Mucosa of rectum (tissue), 2 donors: ENCODE measurements at regions not wholly inside any gene's neighbourhood (a gene's known extent, or its start where the extent isn't known, plus 50 kb on each side); places are given as distances from the start of the nearest gene placed in this dataset.

Experiments
- H3K27ac ChIP-seq, 2 donors: one replicate each; pipeline ENCODE4 v1.7.0; 2013; ENCODE audit warnings: inconsistent platforms in 2 of 2, low read depth in 2 of 2, low read length in 2 of 2
- H3K27me3 ChIP-seq, 2 donors: one replicate each; pipeline ENCODE4 v1.7.0; 2013; ENCODE audit warnings: low read length in 2 of 2; ENCODE audit not compliant: control insufficient read depth in 2 of 2, insufficient read depth in 2 of 2
- H3K36me3 ChIP-seq, 2 donors: one replicate each; pipeline ENCODE4 v1.7.0; 2013; ENCODE audit warnings: low read length in 2 of 2; ENCODE audit not compliant: control insufficient read depth in 2 of 2, insufficient read depth in 2 of 2
- H3K4me1 ChIP-seq, 2 donors: one replicate each; pipeline ENCODE4 v1.7.0; 2013; ENCODE audit warnings: low read length in 2 of 2, mild to moderate bottlenecking in 1 of 2; ENCODE audit not compliant: control insufficient read depth in 2 of 2, insufficient read depth in 2 of 2
- H3K4me3 ChIP-seq, 2 donors: one replicate each; pipeline ENCODE4 v1.7.0; 2013; ENCODE audit warnings: low read length in 2 of 2
- H3K9ac ChIP-seq, 2 donors: one replicate each; pipeline ENCODE4 v1.7.0; 2013; ENCODE audit warnings: low read length in 2 of 2, low read depth in 1 of 2, mild to moderate bottlenecking in 1 of 2
- H3K9me3 ChIP-seq, 2 donors: one replicate each; pipeline ENCODE4 v1.7.0; 2013; ENCODE audit warnings: low read length in 2 of 2; ENCODE audit not compliant: control insufficient read depth in 2 of 2
- donor health status: healthy.
- donor health status: Normal muscosa, but diverticular disease.

- Histone ChIP-seq H3K9me3 (no peaks in the 10 kb centered on the region), H3K4me1 (no peaks in the 10 kb centered on the region), H3K9ac (no peak overlapping the region), H3K36me3 (no peaks in the 10 kb centered on the region), H3K27me3 (no peaks in the 10 kb centered on the region), H3K27ac (no peak overlapping the region), H3K4me3 (peak overlapping the region in 1 of 2 donors; percentile 16)
Observed at GRCh38 chr13:33487575-33488243, 202.2 kb upstream of the STARD13 start.

DNA sequence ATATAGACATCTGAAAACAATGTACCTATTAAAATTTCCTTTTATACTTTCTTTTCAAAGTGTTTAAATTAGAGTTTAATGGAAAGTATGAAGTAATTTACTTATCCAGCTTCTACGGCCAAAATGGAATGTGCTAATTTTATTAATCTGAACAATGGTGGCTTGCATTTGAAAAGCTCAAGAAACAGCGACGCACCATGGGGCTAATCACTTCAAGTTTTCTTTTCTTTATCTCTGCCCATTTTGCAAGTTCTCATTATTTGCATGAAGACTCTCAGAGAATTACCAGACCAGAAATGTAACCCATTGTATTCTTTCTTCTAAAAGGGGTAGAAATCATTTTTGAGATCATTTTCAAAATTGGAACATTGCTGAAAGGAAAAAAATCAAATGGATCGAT, 204.0 kb upstream of the STARD13 start:
- Histone ChIP-seq H3K4me1 (no peaks in the 10 kb centered on the region), H3K9ac (no peak overlapping the region), H3K27me3 (no peaks in the 10 kb centered on the region), H3K27ac (no peak overlapping the region), H3K36me3 (no peaks in the 10 kb centered on the region), H3K4me3 (no peak overlapping the region), H3K9me3 (no peaks in the 10 kb centered on the region)

DNA sequence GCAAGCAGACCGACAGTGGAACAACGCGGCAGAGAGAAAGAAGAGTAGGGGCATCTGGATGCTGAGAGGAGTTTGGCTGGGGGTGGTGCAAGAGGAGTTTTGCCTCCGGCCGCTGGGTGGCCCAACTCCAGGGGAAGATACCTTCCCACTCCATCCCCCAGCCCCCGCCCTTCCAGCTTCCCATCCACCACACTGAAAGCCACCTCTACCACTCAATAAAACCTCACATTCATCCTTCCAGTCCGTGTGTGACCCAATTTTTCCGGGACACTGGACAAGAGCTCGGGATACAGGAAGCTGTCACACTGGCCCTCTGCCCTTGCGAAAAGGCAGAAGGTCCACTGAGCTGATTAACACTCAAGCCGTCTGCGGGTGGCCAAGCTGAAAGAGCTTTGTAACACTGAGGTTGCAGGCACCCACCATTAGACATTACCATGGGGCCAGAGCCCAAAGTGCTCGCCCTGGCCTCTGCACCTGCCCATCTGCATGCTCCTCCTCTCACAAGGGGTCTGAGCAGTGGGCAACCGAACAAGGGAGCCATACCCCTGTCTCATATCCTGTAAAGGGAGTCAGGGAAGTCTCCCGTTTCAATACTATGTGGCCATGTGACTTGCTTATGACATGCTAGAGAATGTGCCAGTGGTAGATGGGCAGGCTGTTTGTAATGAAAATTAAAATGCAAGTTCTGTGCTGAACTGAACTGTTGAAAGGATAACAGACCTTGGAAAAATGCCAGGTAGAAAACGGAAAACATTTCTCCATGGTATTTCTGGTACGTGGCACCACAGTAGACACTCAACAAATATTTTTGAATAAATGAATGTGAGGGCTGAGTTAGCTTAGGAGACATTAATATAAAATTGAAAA, 205.1 kb upstream of the STARD13 start:
- no peak overlapping the region for H3K4me3 ChIP-seq
- no peaks in the 10 kb centered on the region for H3K9me3 ChIP-seq
- no peak overlapping the region for H3K9ac ChIP-seq
- H3K27ac ChIP-seq, result no peak overlapping the region
- no peaks in the 10 kb centered on the region for H3K36me3 ChIP-seq
- H3K4me1 ChIP-seq, result no peaks in the 10 kb centered on the region
- H3K27me3 ChIP-seq, result no peaks in the 10 kb centered on the region

GRCh38 chr13:33493672-33494365, 208.3 kb upstream of the STARD13 start:
- Histone ChIP-seq H3K27me3 (no peaks in the 10 kb centered on the region), H3K4me1 (no peaks in the 10 kb centered on the region), H3K9ac (no peak overlapping the region), H3K9me3 (no peaks in the 10 kb centered on the region), H3K36me3 (no peaks in the 10 kb centered on the region), H3K27ac (no peak overlapping the region), H3K4me3 (no peak overlapping the region)

- Histone ChIP-seq H3K9me3 (no peaks in the 10 kb centered on the region), H3K4me3 (no peak overlapping the region), H3K9ac (no peak overlapping the region), H3K36me3 (no peaks in the 10 kb centered on the region), H3K27me3 (no peaks in the 10 kb centered on the region), H3K4me1 (no peaks in the 10 kb centered on the region), H3K27ac (no peak overlapping the region)
Observed at GRCh38 chr13:33494596-33495204, 209.1 kb upstream of the STARD13 start.

DNA sequence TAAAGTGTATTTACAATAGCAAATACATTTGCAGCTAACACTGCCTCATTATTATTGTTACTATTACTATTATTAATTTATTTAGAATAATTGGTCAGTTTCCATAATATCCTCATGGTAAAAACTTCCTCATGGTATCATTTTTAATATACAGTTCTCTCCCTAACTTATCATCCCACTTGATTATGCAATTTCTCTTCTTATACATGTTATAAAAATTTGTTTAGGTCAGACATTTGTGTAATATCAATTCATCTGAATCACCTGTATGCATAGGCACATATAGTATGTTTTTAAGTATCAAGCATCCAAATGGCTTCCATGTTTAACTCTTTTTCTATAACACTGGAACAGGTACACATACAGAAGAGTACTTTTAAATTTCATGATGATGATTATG, 210.8 kb upstream of the STARD13 start:
- no peaks in the 10 kb centered on the region for H3K9me3 ChIP-seq
- H3K9ac ChIP-seq, result no peak overlapping the region
- no peak overlapping the region for H3K27ac ChIP-seq
- H3K36me3 ChIP-seq, result no peaks in the 10 kb centered on the region
- no peaks in the 10 kb centered on the region for H3K27me3 ChIP-seq
- H3K4me3 ChIP-seq, result no peak overlapping the region
- no peaks in the 10 kb centered on the region for H3K4me1 ChIP-seq

DNA sequence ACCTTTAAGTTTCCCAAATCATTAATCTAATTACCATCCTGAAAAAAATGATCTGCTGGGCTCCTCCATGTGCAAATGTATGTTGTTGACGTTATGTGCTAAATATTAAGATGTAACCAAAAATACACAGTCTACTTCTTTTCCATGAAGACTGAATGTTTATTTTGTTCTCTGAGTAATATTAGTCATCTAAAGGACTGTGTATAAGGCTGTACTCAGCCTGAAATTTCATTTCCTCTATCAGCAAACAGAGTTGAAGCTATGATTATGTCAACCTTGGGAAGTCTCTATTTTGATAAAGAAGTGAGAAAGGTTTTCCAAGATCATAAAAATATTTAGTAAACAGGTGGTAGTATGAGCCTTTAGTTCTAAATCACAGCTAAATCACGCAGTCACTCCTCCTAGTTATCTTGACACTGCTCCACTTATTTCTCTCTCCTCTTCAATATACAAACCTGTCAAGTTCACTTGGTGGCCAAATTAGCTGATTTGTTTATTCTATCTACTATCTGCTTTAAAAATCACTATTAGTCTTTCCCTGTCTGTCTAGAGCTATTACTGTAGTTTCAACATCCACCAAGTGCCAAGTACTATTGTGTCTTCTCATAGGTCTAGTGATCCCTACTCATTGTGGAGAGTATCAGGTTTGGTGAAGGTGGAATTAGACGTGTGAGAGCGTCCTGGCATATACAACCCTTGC, 211.7 kb upstream of the STARD13 start:
- Histone ChIP-seq H3K27me3 (no peaks in the 10 kb centered on the region), H3K4me3 (no peak overlapping the region), H3K36me3 (no peaks in the 10 kb centered on the region), H3K27ac (no peak overlapping the region), H3K9me3 (no peaks in the 10 kb centered on the region), H3K4me1 (no peaks in the 10 kb centered on the region), H3K9ac (no peak overlapping the region)

DNA sequence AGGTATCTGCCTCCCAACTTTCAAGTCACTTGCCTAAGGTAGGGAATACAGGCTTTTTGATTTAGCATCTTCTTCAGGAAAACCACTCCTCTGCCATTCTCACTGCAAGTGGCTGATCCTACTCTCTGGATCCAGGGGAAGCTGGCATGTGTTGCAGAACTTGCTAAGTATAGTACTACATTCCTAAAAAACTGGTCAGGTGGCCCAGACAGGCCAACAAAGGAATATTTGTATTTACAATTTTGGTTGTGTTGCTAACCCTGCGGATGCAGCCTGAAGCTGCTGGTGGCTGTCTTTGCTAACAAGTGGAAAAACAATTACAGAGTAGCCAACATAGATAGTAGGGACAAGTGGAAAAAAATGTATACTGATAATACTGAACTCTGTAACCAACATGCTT, 222.5 kb upstream of the STARD13 start:
- Histone ChIP-seq H3K27ac (no peak overlapping the region), H3K36me3 (no peaks in the 10 kb centered on the region), H3K9me3 (no peaks in the 10 kb centered on the region), H3K9ac (no peak overlapping the region), H3K4me3 (no peak overlapping the region), H3K27me3 (no peaks in the 10 kb centered on the region), H3K4me1 (peaks cover 0 to 9% of the 10 kb centered on the region in 2 donors)

- peak overlapping the region; percentile 56 to 57 for H3K27ac ChIP-seq
- peaks cover 0 to 9% of the 10 kb centered on the region in 2 donors for H3K4me1 ChIP-seq
- no peak overlapping the region for H3K4me3 ChIP-seq
- H3K9me3 ChIP-seq, result no peaks in the 10 kb centered on the region
- no peak overlapping the region for H3K9ac ChIP-seq
- no peaks in the 10 kb centered on the region for H3K36me3 ChIP-seq
- no peaks in the 10 kb centered on the region for H3K27me3 ChIP-seq
Observed at GRCh38 chr13:33509642-33510229, 224.2 kb upstream of the STARD13 start.
